Fibroblast of villous mesenchyme (primary cell): ENCODE measurements at regions not wholly inside any gene's neighbourhood (a gene's known extent, or its start where the extent isn't known, plus 50 kb on each side); places are given as distances from the start of the nearest gene placed in this dataset.
"Not testable (repeated sequence)": the region's sequence is repeated elsewhere in the genome, so short reads cannot be mapped to it uniquely, and the experiment has no call there.

ENCODE experiments used
- DNase-seq: peaks from one replicate; pipeline ENCODE4 v3.0.0-alpha.2; 2010; ENCODE audit warnings: low read depth
- H3K4me3 ChIP-seq: 2 replicates; pipeline ENCODE4 v1.5.1; 2011; ENCODE audit warnings: low read depth, mild to moderate bottlenecking, low read length
- CTCF ChIP-seq: IDR thresholded peaks from 2 replicates; pipeline ENCODE4 v1.5.1; 2012; ENCODE audit warnings: low read depth, mild to moderate bottlenecking, low read length; ENCODE audit not compliant: insufficient read depth

DNA sequence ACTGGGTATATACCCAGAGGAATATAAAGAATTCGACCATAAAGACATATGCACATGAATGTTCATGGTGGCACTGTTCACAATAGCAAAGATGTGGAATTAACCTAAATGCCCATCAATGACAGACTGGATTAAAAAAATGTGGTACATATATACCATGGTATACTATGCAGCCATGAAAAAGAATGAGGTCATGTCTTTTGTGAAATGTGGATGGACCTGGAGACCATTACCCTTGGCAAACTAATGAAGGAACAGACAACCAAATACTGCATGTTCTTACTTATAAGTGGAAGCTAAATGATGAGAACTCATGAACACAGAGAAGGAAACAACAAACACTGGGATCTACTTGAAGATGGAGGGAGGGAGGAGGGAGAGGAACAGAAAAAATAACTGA is 186.7 kb upstream of the SSTR4 start:
- DNase-seq: no peak
- no peak for TF ChIP-seq CTCF

DNA sequence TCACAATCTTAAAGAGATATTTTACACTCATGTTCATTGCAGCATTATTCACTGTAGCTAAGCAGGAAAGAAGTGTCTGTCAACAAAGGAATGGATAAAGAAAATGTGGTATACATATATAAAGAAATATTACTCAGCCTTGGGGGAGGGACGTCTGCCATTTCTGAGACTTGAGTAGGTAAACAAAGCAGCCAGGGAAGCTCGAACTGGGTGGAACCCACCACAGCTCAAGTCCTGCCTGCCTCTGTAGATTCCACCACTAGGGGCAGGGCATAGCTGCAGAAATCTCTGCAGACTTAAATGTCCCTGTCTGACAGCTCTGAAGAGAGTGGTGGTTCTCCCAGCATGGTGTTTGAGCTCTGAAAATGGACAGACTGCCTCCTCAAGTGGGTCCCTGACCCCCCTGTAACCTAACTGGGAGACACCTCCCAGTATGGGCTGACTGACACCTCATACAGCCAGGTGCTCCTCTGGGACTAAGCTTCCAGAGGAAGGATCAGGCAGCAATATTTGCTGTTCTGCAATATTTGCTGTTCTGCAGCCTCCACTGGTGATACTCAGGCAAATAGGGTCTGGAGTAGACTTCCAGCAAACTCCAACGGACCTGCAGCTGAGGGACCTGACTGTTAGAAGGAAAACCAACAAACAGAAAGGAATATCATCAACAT is 183.3 kb upstream of the SSTR4 start:
- H3K4me3 ChIP-seq: not testable (repeated sequence)
- peak; percentile 80 for TF ChIP-seq CTCF
- peak; percentile 50 for DNase-seq

More for the DNA sequence above, 186.7 kb upstream of the SSTR4 start:
- H3K4me3 ChIP-seq: no peak overlapping the region

DNA sequence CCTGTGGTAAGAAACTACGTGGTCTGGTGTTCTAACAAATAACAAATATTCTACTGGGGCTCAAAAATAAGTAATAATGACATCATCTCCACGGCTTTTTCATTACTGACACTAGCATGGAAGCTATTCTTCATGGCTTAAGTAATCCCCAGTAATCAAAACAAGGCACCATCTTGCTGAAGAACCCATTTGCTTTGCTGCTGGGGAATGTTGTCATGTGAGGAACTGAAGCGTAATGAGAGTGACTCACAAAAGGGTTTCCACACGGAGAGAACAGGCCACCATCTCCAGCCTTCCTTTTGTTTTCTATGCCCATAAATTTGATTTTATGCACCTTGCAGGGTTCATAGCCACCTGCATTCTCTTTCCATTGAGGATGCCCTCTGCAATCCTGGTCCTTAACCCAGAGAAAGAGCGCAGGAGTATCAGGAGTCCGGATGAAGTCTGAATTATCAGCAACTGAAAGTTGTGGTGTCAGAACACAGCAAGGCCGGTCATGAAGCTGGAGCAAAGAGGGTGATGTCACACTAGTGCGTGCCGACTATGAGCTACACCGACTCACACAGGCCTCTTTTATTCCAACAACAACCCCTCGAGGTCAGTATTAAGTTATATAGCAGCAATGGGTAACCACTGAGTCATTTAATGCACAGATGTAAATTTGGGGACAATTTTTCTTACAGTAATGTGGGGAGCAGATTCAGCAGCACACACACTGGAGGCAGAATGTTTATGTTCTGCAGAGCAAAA is 173.7 kb upstream of the SSTR4 start:
- no peak for TF ChIP-seq CTCF
- DNase-seq: no peak
- no peak overlapping the region for H3K4me3 ChIP-seq

DNA sequence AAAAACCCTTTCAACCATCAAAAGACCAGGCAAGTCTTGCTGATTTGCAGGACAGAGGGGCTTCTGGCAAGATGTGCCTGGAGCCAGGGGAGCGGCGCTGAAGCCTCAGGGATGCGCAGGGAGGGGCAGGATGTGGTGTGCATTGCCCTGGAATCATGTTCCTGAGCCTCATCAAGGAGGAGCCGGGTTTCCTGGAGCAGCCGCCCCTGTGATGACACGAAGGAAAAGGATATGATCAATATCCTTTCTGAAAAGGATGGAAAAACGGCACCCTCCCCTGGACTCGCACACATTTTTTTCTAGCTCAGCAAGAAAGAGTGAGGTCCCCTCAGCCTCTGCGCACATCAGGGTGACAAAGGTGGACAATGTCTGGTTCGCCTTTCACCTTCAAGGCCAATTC is 173.1 kb upstream of the SSTR4 start:
- TF ChIP-seq CTCF: no peak
- no peak overlapping the region for H3K4me3 ChIP-seq
- no peak for DNase-seq

DNA sequence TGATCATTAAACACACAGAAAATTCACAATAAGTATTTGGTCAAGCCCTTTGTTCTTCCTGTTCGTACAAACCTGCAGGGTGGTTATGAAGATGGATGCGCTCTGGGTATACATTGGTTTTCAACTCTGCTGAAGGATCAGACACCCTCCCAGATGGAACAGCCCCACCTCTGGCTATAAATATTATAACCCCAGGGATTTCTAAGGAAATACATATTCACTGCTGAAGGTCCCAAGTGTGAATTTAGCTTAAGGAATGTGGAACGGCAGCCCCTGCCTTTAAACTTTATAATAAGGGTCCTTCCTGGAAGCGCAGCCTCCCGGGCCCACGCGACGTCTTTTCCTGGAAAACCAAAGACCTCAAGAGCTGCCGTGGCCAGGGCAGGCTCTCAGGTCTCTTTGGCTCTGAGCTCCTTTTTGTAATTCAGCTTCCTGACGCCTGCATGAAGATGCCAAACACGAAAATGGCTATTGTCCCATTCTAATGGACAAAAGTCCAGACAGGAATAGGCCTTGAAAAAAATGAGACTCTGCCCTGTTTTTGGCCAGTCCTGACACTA is 172.4 kb upstream of the SSTR4 start:
- H3K4me3 ChIP-seq: no peak overlapping the region
- peak; percentile 22 for TF ChIP-seq CTCF
- DNase-seq: no peak

- TF ChIP-seq CTCF: no peak
These were observed 171.3 kb upstream of the SSTR4 start for GRCh38 chr20:22863826-22864225.

More at GRCh38 chr20:22863826-22864225, 171.3 kb upstream of the SSTR4 start:
- no peak for DNase-seq
- no peak overlapping the region for H3K4me3 ChIP-seq
